GM20000 (cell line): ENCODE measurements at regions not wholly inside any gene's neighbourhood (a gene's known extent, or its start where the extent isn't known, plus 50 kb on each side); places are given as distances from the start of the nearest gene placed in this dataset.
A peak's percentile ranks its signal among the peaks of the same experiment; 100 is the strongest.

Source experiments
- DNase-seq: peaks from one replicate; pipeline ENCODE4 v3.0.0; 2012; ENCODE audit warnings: low spot score
- TF ChIP-seq, protein P1 (sequence below): IDR thresholded peaks from 2 replicates; pipeline ENCODE4 v1.5.1; 2012; ENCODE audit warnings: mild to moderate bottlenecking, control low read depth; ENCODE audit errors: extremely low read depth, missing control alignments

DNA sequence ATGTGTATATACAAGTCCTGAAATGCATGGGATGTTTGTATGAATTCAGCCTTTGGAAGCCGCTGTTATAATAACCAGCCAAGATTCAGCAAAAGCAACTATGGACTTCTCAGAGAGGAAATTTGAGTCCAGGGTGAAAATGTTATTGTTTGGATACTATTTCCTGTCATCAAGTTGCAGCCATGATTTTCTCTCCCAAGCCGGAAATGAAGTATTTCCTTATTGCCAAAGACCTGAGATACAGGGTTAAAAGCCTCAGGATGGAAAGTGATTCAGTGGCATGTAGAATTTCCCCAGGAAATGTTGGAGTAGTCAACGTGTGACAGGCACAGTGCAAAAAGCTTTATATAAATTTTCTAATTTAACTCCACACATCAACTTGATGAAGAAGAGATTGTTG is 133.9 kb downstream of the IRS2 start:
- TF ChIP-seq, protein P1, sequence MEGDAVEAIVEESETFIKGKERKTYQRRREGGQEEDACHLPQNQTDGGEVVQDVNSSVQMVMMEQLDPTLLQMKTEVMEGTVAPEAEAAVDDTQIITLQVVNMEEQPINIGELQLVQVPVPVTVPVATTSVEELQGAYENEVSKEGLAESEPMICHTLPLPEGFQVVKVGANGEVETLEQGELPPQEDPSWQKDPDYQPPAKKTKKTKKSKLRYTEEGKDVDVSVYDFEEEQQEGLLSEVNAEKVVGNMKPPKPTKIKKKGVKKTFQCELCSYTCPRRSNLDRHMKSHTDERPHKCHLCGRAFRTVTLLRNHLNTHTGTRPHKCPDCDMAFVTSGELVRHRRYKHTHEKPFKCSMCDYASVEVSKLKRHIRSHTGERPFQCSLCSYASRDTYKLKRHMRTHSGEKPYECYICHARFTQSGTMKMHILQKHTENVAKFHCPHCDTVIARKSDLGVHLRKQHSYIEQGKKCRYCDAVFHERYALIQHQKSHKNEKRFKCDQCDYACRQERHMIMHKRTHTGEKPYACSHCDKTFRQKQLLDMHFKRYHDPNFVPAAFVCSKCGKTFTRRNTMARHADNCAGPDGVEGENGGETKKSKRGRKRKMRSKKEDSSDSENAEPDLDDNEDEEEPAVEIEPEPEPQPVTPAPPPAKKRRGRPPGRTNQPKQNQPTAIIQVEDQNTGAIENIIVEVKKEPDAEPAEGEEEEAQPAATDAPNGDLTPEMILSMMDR = no peak
- DNase-seq = no peak

DNA sequence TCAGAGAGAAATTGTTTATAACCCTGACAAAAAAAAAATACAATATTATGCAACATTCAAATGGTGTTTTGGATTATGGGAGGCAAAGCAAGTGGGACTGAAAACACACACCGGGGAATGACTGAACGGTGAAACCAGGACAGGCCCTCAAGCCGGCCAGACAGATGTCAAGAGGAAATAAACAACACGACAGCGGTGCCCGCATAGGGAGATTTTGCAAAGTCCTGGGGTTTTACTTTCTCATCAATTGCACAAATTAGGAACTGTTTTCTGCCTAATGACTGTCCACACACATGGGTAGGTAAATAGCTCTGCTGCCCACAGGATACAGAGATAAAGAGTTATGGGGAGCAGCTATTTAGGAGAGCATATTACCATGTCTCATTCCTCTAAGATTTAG is 134.5 kb downstream of the IRS2 start:
- TF ChIP-seq, protein P1 = no peak
- no peak for DNase-seq

DNA sequence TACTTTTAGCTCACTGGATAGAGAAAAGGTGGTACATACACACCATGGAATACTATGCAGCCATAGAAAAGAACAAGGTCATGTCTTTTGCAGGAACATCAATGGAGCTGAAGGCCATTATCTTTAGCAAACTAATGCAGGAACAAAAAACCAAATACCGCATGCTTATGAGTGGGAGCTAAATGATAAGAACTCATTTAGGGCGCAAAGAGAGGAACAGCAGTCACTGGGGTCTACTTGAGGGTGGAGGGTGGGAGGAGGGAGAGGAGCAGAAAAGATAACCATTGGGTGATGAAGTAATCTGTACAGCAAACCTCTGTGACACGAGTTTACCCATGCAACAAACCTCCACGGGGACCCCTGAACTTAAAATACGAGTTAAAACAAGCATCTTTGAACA is 135.1 kb downstream of the IRS2 start:
- TF ChIP-seq, protein P1 = no peak
- DNase-seq = no peak

DNA sequence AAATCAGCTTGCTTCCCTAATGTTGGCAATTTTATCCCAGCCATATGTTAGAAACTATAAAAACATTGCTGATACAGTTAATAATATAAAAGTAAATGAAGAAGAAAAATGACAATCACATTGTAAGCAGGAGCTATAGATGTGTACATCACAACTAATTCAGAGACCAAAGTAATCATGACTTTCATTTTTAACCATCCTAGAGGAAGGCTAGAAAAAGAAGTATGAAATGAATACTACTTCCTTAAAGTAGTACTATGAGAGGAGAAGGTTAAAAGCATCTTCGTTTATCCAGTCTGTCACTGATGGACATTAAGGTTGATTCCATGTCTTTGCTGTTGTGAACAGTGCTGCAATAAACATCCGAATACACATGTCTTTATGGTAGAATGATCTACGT is 135.5 kb downstream of the IRS2 start:
- no peak for DNase-seq
- TF ChIP-seq, protein P1 = no peak

DNA sequence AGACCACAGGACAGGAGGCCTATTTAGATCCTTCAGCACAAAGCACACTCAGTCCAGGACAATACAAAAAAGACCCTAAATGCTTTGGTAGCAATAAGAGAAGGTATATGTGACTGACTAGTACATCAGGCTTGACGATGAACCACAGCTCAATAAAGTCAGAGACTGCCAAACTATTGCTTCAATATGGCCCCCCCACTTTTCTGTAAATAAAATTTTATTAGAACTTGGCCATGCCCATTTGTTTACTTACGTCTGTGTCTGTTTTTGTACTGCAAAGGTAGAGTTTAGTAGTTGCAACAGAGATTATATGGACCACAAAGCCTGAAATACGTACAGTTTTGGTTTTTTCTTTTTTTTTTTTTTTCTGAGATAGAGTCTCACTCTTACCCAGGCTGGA is 136.7 kb downstream of the IRS2 start:
- no peak for DNase-seq
- TF ChIP-seq, protein P1 = no peak

DNA sequence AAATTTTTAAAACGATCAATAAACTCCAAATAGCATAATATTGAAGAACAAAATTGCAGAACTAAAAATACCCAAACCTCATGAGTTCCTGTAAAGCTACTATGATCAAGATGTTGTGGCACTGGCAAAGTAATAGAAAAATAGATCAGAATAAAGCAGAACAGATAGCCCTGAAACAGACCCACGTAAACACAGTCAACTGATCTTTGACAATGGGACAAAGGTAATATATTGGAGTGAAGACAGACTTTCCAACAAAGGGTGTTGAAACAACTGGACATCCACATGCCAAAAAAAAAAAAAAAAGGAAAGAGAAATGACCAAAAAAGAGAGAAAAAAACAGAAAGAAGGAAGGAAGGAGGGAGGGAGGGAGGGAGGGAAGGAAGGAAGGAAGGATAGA is 138.7 kb downstream of the IRS2 start:
- no peak for DNase-seq
- TF ChIP-seq, protein P1 = no peak

DNA sequence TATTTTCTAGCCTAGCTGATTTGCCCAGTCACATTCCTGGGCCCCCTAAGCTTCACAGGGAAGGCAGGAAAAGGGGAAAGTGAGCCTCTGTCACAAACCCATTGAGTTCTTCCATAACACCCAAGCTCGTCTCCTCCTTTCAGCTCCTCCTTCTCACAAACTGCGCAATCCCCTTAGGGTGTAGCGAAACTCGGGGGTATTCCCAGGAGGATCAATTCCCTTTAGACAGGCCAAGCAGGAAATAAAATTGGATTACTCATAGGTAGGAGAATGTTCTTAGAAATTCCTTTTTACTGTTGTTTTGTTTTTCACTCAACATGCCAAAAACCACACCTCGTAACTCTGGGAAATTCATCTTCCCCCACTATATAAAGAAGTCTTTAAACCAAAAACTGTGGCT is 139.3 kb downstream of the IRS2 start:
- TF ChIP-seq, protein P1 = no peak
- no peak for DNase-seq

DNA sequence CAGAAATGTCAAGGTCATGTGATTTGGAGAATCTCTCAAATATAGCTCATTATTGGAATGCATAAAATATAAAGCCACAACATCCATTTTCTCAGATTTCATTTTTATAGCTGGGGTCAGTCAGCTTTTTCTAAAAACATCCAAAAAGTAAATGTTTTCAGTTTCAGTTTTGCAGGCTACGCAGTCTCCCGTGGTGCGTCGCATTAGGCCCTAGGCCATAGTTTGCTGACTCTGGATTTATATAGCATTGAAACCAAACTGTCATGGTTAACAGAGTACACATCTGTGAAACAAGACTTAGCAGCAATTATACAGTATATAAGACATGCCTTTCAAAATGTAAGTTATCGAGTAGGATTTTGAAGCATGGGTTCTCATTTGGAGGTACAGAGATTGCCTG is 140.0 kb downstream of the IRS2 start:
- TF ChIP-seq, protein P1 = no peak
- peak; percentile 11 for DNase-seq
